ENCODE measurements at regions not wholly inside any gene's neighbourhood (a gene's known extent, or its start where the extent isn't known, plus 50 kb on each side); places are given as distances from the start of the nearest gene placed in this dataset.

- TF ChIP-seq YY1 (IDR thresholded peaks at IDR 0.05; ENCODE audit: insufficient read depth, insufficient read length) (no peak), SUZ12 (IDR thresholded peaks at IDR 0.05; ENCODE audit: extremely low read depth, insufficient read depth, insufficient read length) (no peak)
These were observed 1614.6 kb downstream of the PCDH9 start for GRCh38 chr13:65615506-65615905.
